WTC11 (cell line): ENCODE measurements at regions not wholly inside any gene's neighbourhood (a gene's known extent, or its start where the extent isn't known, plus 50 kb on each side); places are given as distances from the start of the nearest gene placed in this dataset.

ENCODE experiments used
- ATAC-seq: fragments of 200-7000 bp; cut with Tn5 transposase; 2 replicates; pipeline ENCODE4 v1.10.0; 2021; ENCODE audit warnings: mild to moderate bottlenecking, moderate library complexity
- CTCF ChIA-PET: fragments of 300-600 bp; sonication (Branson Sonifier 250); formaldehyde crosslinking; loops from one replicate; lab custom pipeline; 2021; ENCODE audit warnings: antibody characterized with exemption; lab: Charles Lee
- POLR2A ChIA-PET: fragments of 350-600 bp; sonication (Branson Sonifier 250); formaldehyde crosslinking; loops from one replicate; lab custom pipeline; 2021; ENCODE audit warnings: antibody characterized with exemption; lab: Charles Lee
- DNase-seq: peaks from one replicate; pipeline ENCODE4 v3.0.0; 2021; ENCODE audit warnings: low spot score
- H3K27ac Mint-ChIP-seq: 2 replicates; pipeline ENCODE4 v1.8.0; 2021; ENCODE audit warnings: mixed read lengths
- H3K27me3 Mint-ChIP-seq: 2 replicates; pipeline ENCODE4 v1.8.0; 2021; ENCODE audit warnings: low read depth, mild to moderate bottlenecking, moderate library complexity, mixed read lengths
- H3K36me3 Mint-ChIP-seq: 2 replicates; pipeline ENCODE4 v1.8.0; 2021; ENCODE audit warnings: mixed read lengths
- H3K4me1 Mint-ChIP-seq: 2 replicates; pipeline ENCODE4 v1.8.0; 2022; ENCODE audit warnings: mixed read lengths
- H3K4me3 Mint-ChIP-seq: 2 replicates; pipeline ENCODE4 v1.8.0; 2021; ENCODE audit warnings: mild to moderate bottlenecking, moderate library complexity, mixed read lengths
- H3K9me3 Mint-ChIP-seq: 2 replicates; pipeline ENCODE4 v1.8.0; 2021; ENCODE audit warnings: mixed read lengths
- EMX1 ChIP-seq: fragments of 250-450 bp; sonication (Bioruptor Pico); IDR thresholded peaks from 2 replicates; pipeline ENCODE4 v1.8.0; 2021; ENCODE audit warnings: mild to moderate bottlenecking
- ETV6 ChIP-seq: sonication (generic); formaldehyde crosslinking; IDR thresholded peaks from 2 replicates; pipeline ENCODE4 v1.8.1; 2022; ENCODE audit warnings: mild to moderate bottlenecking, missing genetic modification reagents
- FOXP1 ChIP-seq: sonication (generic); formaldehyde crosslinking; IDR thresholded peaks from 2 replicates; pipeline ENCODE4 v1.8.0; 2022; ENCODE audit warnings: missing genetic modification reagents, mild to moderate bottlenecking, moderate library complexity, borderline replicate concordance
- GRHL2 ChIP-seq: fragments of 250-450 bp; sonication (Bioruptor Pico); IDR thresholded peaks from 2 replicates; pipeline ENCODE4 v1.8.0; 2022; ENCODE audit warnings: mild to moderate bottlenecking, moderate library complexity; ENCODE audit not compliant: insufficient replicate concordance, severe bottlenecking
- JAZF1 ChIP-seq: fragments of 250-450 bp; sonication (Bioruptor Pico); IDR thresholded peaks from 2 replicates; pipeline ENCODE4 v1.9.0; 2021; ENCODE audit warnings: moderate library complexity, mild to moderate bottlenecking, inconsistent platforms
- JUN ChIP-seq: sonication (generic); formaldehyde crosslinking; IDR thresholded peaks from 2 replicates; pipeline ENCODE4 v1.8.0; 2023; ENCODE audit warnings: mild to moderate bottlenecking, missing genetic modification reagents
- MYBL2 ChIP-seq: sonication (generic); formaldehyde crosslinking; IDR thresholded peaks from 2 replicates; pipeline ENCODE4 v1.8.1; 2023; ENCODE audit warnings: mild to moderate bottlenecking, moderate library complexity, missing genetic modification reagents
- NFATC4 ChIP-seq: fragments of 250-450 bp; sonication (Bioruptor Pico); IDR thresholded peaks from 2 replicates; pipeline ENCODE4 v1.9.0; 2021; ENCODE audit warnings: mild to moderate bottlenecking
- PRDM15 ChIP-seq: sonication (generic); formaldehyde crosslinking; IDR thresholded peaks from 2 replicates; pipeline ENCODE4 v1.8.0; 2022; ENCODE audit warnings: missing genetic modification reagents
- SMAD4 ChIP-seq: sonication (generic); formaldehyde crosslinking; IDR thresholded peaks from 2 replicates; pipeline ENCODE4 v1.8.0; 2022; ENCODE audit warnings: mild to moderate bottlenecking, missing genetic modification reagents
- USF1 ChIP-seq: sonication (generic); formaldehyde crosslinking; IDR thresholded peaks from 2 replicates; pipeline ENCODE4 v1.8.0; 2022; ENCODE audit warnings: mild to moderate bottlenecking, missing genetic modification reagents
- USF2 ChIP-seq: sonication (generic); formaldehyde crosslinking; IDR thresholded peaks from 2 replicates; pipeline ENCODE4 v1.8.1; 2023; ENCODE audit warnings: mild to moderate bottlenecking, missing genetic modification reagents, moderate library complexity
- ZNF121 ChIP-seq: sonication (generic); formaldehyde crosslinking; IDR thresholded peaks from 2 replicates; pipeline ENCODE4 v1.8.0; 2023; ENCODE audit warnings: missing genetic modification reagents
- ZNF263 ChIP-seq: sonication (generic); formaldehyde crosslinking; IDR thresholded peaks from 2 replicates; pipeline ENCODE4 v1.8.1; 2022; ENCODE audit warnings: low read depth, mild to moderate bottlenecking, moderate library complexity, missing genetic modification reagents
- ZNF532 ChIP-seq: fragments of 250-450 bp; sonication (Bioruptor Pico); IDR thresholded peaks from 2 replicates; pipeline ENCODE4 v1.9.0; 2021; ENCODE audit warnings: mild to moderate bottlenecking, borderline replicate concordance
- ZSCAN18 ChIP-seq: fragments of 250-450 bp; sonication (Bioruptor Pico); IDR thresholded peaks from 2 replicates; pipeline ENCODE4 v2.1.2; 2022; ENCODE audit warnings: mild to moderate bottlenecking, moderate library complexity
- TF ChIP-seq, protein P1 (sequence below): sonication (generic); formaldehyde crosslinking; conservative IDR thresholded peaks from 2 replicates; pipeline ENCODE4 v1.8.1; 2022; ENCODE audit warnings: mild to moderate bottlenecking, missing genetic modification reagents

DNA sequence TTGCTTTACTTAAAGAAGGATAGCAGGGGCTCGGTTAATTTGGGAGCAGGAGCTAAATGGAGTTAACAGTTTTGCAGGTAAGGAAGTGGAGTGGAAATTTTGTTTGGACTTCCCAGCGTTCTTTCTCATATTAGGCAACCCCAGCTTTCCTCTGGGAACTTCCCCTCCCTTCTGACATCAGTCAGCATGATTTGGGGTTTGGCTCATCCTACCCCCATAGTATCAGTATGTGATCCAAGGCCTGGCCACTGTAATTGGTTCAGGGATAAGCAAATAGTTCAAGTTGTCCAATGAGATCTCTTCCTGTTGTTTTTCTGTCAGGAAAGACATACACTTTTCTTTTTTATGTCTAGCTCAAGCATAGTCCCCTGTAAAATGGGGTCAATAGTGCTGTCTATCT, 125.6 kb upstream of the CDK6 start (continued):
- TF ChIP-seq ZNF532 (CRISPR knock-in tag) (no peak), EMX1 (no peak), FOXP1 (CRISPR knock-in tag) (no peak), GRHL2 (CRISPR knock-in tag) (no peak)
- TF ChIP-seq, protein P1, sequence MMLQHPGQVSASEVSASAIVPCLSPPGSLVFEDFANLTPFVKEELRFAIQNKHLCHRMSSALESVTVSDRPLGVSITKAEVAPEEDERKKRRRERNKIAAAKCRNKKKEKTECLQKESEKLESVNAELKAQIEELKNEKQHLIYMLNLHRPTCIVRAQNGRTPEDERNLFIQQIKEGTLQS (CRISPR knock-in tag), result no peak
- TF ChIP-seq, all 79 proteins: peak for 0

DNA sequence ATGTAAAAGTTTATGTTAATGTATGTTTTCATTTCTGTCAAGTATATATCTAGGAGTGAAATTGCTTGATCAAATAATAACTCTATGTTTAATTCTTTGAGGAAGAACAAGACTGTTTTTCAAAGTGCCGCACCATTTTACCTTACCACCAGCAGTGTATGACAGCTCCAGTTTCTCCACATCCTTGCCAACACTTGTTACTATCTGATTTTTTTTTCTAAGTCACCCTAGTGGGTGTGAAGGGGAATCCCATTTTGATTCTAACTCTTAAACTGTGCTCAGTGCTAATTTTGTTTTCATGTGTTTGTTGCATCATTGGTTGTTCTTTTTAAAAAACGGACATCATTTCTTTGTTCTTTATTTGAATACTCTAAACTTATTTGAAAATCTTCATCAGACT, 120.2 kb upstream of the CDK6 start:
- Mint-ChIP-seq H3K36me3 (0 out of 2 replicates have a peak, but pooled peaks cover 5% of the 10 kb centered on the region), H3K9me3 (peaks cover 20% of the 10 kb centered on the region), H3K4me1 (peaks cover 2% of the 10 kb centered on the region; the same call in 1 of the 2 replicates), H3K27me3 (peaks cover 10% of the 10 kb centered on the region), H3K4me3 (no peak overlapping the region), H3K27ac (no peak overlapping the region)
- ChIA-PET CTCF (no interaction called here), POLR2A (no interaction called here)
- no peak for ATAC-seq
- DNase-seq, result no peak
- TF ChIP-seq ZNF263, result no peak
- no peak for TF ChIP-seq USF2 (CRISPR knock-in tag)
- no peak for TF ChIP-seq SMAD4 (CRISPR knock-in tag)
- TF ChIP-seq ZSCAN18 (CRISPR knock-in tag), result no peak
- no peak for TF ChIP-seq JUN
- no peak for TF ChIP-seq ZNF121 (CRISPR knock-in tag)
- no peak for TF ChIP-seq NFATC4
- TF ChIP-seq USF1 (CRISPR knock-in tag), result no peak
- TF ChIP-seq MYBL2, result no peak
- TF ChIP-seq PRDM15 (CRISPR knock-in tag), result no peak
- no peak for TF ChIP-seq ETV6
- no peak for TF ChIP-seq JAZF1 (CRISPR knock-in tag)
